CD4-positive, alpha-beta T cell treated with Interleukin-1 beta for 1 hour (primary cell): ENCODE measurements at regions not wholly inside any gene's neighbourhood (a gene's known extent, or its start where the extent isn't known, plus 50 kb on each side); places are given as distances from the start of the nearest gene placed in this dataset.

Experiments
- DNase-seq, 2 donors: peaks; one replicate each; pipeline ENCODE4 v3.0.0-alpha.2; 2020 to 2022

GRCh38 chr16:85466304-85466700 is 146.8 kb upstream of the GSE1 start:
- no peak for DNase-seq

- no peak for DNase-seq
These were observed 146.1 kb upstream of the GSE1 start for GRCh38 chr16:85466989-85467388.

DNA sequence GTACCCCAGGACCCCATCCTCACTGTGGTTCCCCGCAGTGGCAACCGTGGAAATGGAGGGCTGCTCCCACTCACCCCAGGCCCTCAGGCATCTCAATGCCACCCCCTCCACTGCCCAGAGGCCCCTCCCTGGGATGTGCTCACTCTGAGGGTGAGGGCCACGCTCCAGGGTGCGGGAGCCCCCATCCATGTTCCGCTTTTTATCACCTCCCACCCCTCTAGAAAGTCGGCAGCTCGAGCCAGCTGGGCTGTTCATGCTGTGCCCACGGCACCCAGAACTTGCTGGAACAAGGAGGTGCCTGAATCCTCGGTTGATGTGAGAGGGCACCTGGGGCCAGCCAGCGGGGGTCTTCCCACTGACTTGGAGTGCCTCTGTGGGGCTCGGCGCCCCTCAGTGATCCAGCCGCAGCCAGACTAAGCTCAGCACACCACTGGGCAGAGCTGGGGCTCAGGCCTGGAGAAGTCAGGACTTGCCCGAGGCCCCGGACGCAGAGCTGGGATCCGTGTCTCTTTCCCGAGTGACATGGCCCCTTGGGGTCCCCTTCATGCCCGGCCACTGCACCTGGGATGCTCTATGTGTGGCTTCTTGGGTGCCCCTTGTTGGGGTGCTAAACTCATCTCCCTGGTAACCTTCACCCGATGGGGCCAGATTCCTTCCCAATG is 143.1 kb upstream of the GSE1 start:
- DNase-seq, result no peak

- DNase-seq, result no peak
These were observed 142.2 kb upstream of the GSE1 start for GRCh38 chr16:85470873-85471272.

DNA sequence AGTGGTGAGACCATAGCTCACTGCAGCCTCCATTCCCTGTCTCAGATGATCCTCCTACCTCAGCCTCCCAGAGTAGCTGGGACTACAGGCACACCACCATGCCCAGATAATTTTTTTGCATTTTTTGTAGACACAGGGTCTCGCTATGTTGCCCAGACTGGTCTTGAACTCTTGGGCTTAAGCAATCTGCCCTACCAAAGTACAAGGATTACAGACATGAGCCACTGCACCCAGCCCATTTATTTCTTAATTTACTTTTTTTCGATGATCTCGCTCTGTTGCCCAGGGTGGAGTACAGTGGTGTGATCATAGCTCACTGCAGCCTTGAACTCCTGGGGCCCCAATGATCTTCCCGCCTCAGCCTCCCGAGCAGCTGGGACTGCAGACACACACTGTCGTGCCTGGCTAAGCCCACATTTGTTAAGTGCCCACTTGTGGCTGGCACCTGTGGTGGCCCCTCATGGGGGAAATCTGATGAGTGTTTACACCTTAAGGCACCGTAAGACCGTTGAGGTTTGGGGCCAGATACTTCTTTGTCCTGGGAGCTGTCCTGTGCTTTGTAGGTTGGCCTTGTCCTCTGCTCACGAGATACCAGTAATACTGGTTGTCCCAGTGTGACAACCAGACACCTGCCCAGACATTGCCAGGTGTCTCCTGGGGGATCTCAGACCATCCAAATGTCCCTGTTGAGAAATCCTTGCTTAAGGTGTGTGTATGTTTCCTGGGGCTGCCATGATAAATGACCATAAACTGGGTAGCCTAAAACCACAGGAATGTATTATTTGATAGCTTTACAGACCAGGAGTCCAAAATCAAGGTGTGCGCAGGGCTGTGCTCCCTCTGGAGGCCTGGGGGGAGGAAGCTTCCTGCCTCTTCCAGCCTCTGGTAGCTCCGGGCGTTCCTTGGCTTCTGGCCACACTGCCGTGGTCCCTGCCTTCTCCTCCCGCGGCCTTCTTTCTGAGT is 141.4 kb upstream of the GSE1 start:
- DNase-seq, result no peak

- DNase-seq, result no peak
These were observed 140.6 kb upstream of the GSE1 start for GRCh38 chr16:85472514-85472913.

DNA sequence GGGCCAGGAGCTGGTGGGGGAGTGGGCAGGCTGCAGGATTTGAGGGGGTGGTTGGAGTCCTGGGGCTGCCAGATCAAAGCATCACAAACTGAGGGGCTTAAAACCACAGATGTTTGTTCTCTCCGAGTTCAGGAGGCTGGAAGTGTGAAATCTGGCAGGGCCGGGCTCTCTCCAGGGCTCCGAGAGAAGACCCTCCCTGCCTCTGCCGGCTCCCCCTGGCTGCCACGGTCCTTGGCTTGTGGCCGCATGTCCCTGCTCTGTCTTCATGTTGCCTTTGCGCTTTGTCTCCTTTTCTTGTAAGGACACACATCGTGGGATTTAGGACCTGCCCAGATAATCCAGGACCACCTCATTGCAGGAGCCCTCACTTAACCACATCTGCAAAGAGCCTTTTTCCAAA is 139.8 kb upstream of the GSE1 start:
- no peak for DNase-seq

GRCh38 chr16:85473909-85474620 is 139.1 kb upstream of the GSE1 start:
- no peak for DNase-seq

DNA sequence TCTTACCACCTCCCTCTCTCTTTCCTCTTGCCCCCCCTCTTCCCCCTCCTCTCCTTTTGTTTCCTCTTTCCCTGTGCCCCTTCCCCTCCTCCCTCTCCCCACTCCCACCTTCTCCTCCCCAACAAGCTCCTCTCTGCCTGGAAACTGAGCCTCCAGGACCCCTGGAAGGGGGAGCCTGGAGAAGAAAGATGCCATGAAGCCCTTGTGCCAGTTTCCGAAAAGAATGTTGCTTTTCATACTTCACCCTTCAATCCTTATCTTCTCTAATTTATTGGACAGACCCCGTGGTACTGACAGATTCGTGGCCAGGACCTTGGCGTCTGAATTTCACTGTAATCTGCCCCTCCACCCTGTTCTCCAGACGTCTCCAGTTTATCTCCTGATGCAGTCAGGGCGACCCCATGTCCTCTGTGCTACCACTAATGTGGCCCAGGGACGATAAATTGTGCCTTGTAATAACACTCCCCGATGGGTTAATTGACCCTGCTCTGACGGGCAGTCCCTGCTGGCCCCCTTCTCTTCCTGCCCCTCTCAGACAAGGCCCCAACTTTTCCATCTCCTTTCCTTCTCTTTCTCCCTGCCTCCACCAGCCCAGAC is 138.4 kb upstream of the GSE1 start:
- DNase-seq, result no peak

GRCh38 chr16:85475233-85475632 is 137.9 kb upstream of the GSE1 start:
- DNase-seq, result no peak

- DNase-seq, result no peak
These were observed 137.3 kb upstream of the GSE1 start for GRCh38 chr16:85475691-85476300.

DNA sequence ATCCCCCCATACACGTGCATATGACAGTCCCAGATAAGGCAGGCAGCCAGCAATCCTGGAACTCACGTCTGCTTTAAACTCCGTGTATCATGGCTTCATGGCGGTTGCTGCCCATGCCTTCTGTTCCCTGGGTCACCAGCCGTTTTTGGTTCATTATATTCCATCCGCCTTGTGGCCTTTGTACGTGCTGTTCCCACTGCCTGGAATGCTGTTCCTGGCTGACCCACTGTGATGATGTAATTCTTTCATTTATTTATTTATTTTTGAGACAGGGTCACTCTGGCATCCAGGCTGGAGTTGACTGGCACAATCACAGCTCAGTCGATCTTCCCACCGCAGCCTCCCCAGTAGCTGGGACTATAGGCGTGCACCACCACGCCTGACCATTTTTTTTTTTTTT is 136.7 kb upstream of the GSE1 start:
- DNase-seq, result no peak

DNA sequence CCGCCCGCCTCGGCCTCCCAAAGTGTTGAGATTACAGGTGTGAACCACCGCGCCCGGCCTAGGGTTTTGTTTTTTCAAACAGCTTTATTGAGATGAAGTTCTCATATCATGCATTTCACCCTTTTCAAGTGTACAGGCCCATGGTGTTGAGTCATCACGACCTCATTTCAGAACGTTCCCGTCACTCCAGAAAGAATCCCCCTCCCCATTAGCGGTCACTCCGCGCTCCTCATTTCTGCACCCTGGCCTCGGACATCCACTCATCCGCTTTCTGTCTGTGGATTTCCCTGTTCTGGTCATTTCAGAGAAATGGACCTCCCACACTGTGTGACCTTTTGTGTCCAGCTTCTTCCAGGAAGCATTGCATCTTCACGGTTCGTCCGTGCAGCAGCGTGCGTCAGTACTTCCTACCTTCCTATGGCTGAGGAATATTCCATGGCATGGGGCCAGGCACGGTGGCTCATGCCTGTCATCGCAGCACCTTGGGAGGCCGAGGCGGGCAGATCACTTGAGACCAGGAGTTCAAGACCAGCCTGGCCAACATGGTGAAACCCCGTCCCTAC is 135.2 kb upstream of the GSE1 start:
- no peak for DNase-seq

GRCh38 chr16:85479972-85480726 is 133.0 kb upstream of the GSE1 start:
- peak; percentile 11 to 34 for DNase-seq

DNA sequence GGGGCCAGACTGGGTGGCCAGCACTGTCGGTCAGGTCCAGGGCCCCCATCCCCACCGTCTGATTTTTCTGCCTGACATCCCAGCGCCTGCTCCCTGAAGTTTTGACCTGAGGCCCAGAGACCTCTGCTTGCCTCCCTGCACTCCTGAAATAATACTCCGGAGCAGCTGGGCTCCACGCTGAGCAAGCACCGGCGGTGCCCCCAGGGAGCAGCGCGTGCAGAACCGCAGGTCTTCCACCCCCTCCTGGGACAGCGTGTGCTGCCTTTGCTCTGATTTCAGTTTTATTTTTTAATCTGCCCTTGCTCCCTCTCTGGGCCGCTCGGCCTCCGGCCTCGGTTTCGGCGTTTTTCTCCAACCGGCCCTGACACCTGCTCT is 132.4 kb upstream of the GSE1 start:
- DNase-seq, result no peak

- DNase-seq, result no peak
These were observed 131.9 kb upstream of the GSE1 start for GRCh38 chr16:85481206-85481605.

GRCh38 chr16:85481738-85482137 is 131.4 kb upstream of the GSE1 start:
- DNase-seq, result no peak

DNA sequence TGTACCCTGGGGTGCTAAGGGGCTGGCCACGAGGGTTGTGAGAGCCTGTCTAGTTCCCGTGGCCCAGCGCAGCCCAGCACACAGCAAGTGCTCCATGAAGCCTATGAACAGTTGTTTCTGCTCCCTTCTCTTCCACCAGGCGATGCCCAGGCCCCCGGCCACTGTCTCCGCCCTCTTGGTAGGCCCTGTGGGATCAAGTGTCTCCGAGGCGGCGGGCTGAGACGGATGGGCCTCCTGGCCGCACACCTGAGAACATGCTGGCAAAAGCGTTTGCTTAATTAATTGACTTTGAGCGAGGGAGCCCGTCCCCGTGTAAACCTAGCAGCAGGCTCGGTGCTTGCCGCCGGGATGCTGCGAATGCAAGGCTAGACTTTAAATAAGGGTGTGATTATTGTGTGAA is 129.7 kb upstream of the GSE1 start:
- DNase-seq, result no peak

GRCh38 chr16:85484347-85485300 is 128.5 kb upstream of the GSE1 start:
- no peak for DNase-seq

DNA sequence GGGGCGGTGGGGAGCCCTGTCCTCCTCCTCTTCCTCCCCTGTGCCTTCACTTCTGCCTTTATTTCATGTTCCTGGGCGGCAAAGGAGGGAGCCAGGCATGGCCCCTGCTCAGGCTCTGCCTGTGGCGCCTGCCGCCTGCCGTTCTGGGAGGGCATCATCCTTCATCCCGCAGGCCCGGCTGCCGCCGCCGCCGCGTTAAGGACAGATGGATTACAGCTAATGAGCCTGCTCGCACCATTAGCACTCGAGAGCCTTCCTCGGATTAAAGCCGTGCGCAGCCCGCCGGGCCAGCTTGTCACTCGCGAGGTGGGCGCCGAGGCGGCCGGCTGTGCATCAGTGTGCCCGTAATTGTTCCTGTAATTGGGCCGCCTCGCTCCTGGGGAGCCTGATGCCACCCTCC is 127.7 kb upstream of the GSE1 start:
- no peak for DNase-seq
